HG02870 (cell line): ENCODE measurements at regions not wholly inside any gene's neighbourhood (a gene's known extent, or its start where the extent isn't known, plus 50 kb on each side); places are given as distances from the start of the nearest gene placed in this dataset.
"Not testable (repeated sequence)": the region's sequence is repeated elsewhere in the genome, so short reads cannot be mapped to it uniquely, and the experiment has no call there.

Source experiments
- ATAC-seq: cut with Tn5 transposase; IDR thresholded peaks from one replicate; pipeline ENCODE4 v1.9.1; 2021; ENCODE audit warnings: mild to moderate bottlenecking, moderate library complexity; ENCODE audit not compliant: unreplicated experiment

GRCh38 chr14:84409435-84409834 lies 1120.5 kb upstream of the FLRT2 start:
- ATAC-seq: no peak

- ATAC-seq: no peak
Observed at GRCh38 chr14:84410344-84410743, 1119.6 kb upstream of the FLRT2 start.

- no peak for ATAC-seq
Observed at GRCh38 chr14:84420221-84420620, 1109.7 kb upstream of the FLRT2 start.

- no peak for ATAC-seq
Observed at GRCh38 chr14:84421621-84422020, 1108.3 kb upstream of the FLRT2 start.

- no peak for ATAC-seq
Observed at GRCh38 chr14:84425968-84426367, 1104.0 kb upstream of the FLRT2 start.

GRCh38 chr14:84432676-84433075 lies 1097.3 kb upstream of the FLRT2 start:
- no peak for ATAC-seq

- no peak for ATAC-seq
Observed at GRCh38 chr14:84433961-84434360, 1096.0 kb upstream of the FLRT2 start.

GRCh38 chr14:84435820-84436324 lies 1094.1 kb upstream of the FLRT2 start:
- no peak for ATAC-seq

- ATAC-seq: no peak
Observed at GRCh38 chr14:84436528-84436927, 1093.4 kb upstream of the FLRT2 start.

GRCh38 chr14:84442521-84442920 lies 1087.4 kb upstream of the FLRT2 start:
- ATAC-seq: no peak

- ATAC-seq: no peak
Observed at GRCh38 chr14:84445486-84445885, 1084.5 kb upstream of the FLRT2 start.

GRCh38 chr14:84446250-84446649 lies 1083.7 kb upstream of the FLRT2 start:
- ATAC-seq: no peak

- ATAC-seq: no peak
Observed at GRCh38 chr14:84453307-84453950, 1076.5 kb upstream of the FLRT2 start.

GRCh38 chr14:84454114-84454513 lies 1075.8 kb upstream of the FLRT2 start:
- ATAC-seq: no peak

- no peak for ATAC-seq
Observed at GRCh38 chr14:84456946-84457345, 1073.0 kb upstream of the FLRT2 start.

- no peak for ATAC-seq
Observed at GRCh38 chr14:84458881-84459280, 1071.1 kb upstream of the FLRT2 start.

GRCh38 chr14:84465880-84466279 lies 1064.1 kb upstream of the FLRT2 start:
- no peak for ATAC-seq

GRCh38 chr14:84468153-84468552 lies 1061.8 kb upstream of the FLRT2 start:
- ATAC-seq: no peak

- ATAC-seq: no peak
Observed at GRCh38 chr14:84477996-84478395, 1051.9 kb upstream of the FLRT2 start.

GRCh38 chr14:84482256-84483071 lies 1047.5 kb upstream of the FLRT2 start:
- no peak for ATAC-seq

GRCh38 chr14:84483072-84483420 lies 1046.9 kb upstream of the FLRT2 start:
- ATAC-seq: no peak

GRCh38 chr14:84484243-84484642 lies 1045.7 kb upstream of the FLRT2 start:
- not testable (repeated sequence) for ATAC-seq
